Heart right ventricle (tissue), 16 donors: ENCODE measurements at regions not wholly inside any gene's neighbourhood (a gene's known extent, or its start where the extent isn't known, plus 50 kb on each side); places are given as distances from the start of the nearest gene placed in this dataset.
"Not testable (repeated sequence)": the region's sequence is repeated elsewhere in the genome, so short reads cannot be mapped to it uniquely, and the experiment has no call there.

Experiments used
- ATAC-seq, 8 donors: fragments of 200-7000 bp; cut with Tn5 transposase; one replicate each; pipeline ENCODE4 v1.9.1; 2020; ENCODE audit warnings: mild to moderate bottlenecking in 8 of 8, moderate library complexity in 8 of 8, moderate number of reproducible peaks in 1 of 8
- DNase-seq, 2 donors: peaks; one replicate each; pipeline ENCODE4 v3.0.0-alpha.2; 2020
- H3K27ac ChIP-seq, 10 donors: fragments of 200-600 bp; sonication (generic) in 2 of 10; one replicate each; pipeline versions ENCODE4 v1.5.0 to v1.8.0; 2020 to 2022; ENCODE audit warnings: mild to moderate bottlenecking in 3 of 10
- H3K27me3 ChIP-seq, 7 donors: fragments of 200-600 bp; one replicate each; pipeline ENCODE4 v1.8.0; 2021 to 2022; ENCODE audit warnings: mild to moderate bottlenecking in 2 of 7
- H3K36me3 ChIP-seq, 9 donors: fragments of 200-600 bp; sonication (generic) in 1 of 9; one replicate each; pipeline versions ENCODE4 v1.5.0 to v1.8.0; 2020 to 2022; ENCODE audit warnings: mild to moderate bottlenecking in 2 of 9
- H3K4me1 ChIP-seq, 9 donors: fragments of 200-600 bp; sonication (generic) in 1 of 9; one replicate each; pipeline versions ENCODE4 v1.5.0 to v1.8.0; 2020 to 2022; ENCODE audit warnings: mild to moderate bottlenecking in 4 of 9
- H3K4me3 ChIP-seq, 10 donors: fragments of 200-600 bp; sonication (generic) in 2 of 10; one replicate each; pipeline versions ENCODE4 v1.5.0 to v1.8.0; 2020 to 2022; ENCODE audit warnings: mild to moderate bottlenecking in 7 of 10, moderate library complexity in 2 of 10
- H3K9me3 ChIP-seq, 11 donors: fragments of 200-600 bp in 10 of 11; sonication (generic) in 2 of 11; one replicate each; pipeline versions ENCODE4 v1.5.0 to v1.8.0; 2013 to 2022; ENCODE audit warnings: mild to moderate bottlenecking in 2 of 11, control low read depth in 1 of 11, moderate library complexity in 1 of 11
- WGBS, 2 donors: extraction: QIAGEN DNeasy Blood & Tissue Kit; methylation state at CpG; one replicate each; pipeline ENCODE4 v1.1.7; 2013; ENCODE audit warnings: inconsistent platforms in 1 of 2; 5-methylcytosine and 5-hydroxymethylcytosine counted together
- intact Hi-C, 10 donors: fragments of 100-400 bp; cut with DNase I; formaldehyde crosslinking; loops; one replicate each; pipeline versions ENCODE4 v1.11.1 to v1.14.2; 2022
- TF ChIP-seq, protein P1 (sequence below), 9 donors: fragments of 200-600 bp; sonication (generic) in 2 of 9; IDR thresholded peaks; one replicate each; pipeline versions ENCODE4 v1.5.0 to v1.8.0; 2021 to 2022; ENCODE audit warnings: antibody characterized with exemption in 9 of 9, mild to moderate bottlenecking in 5 of 9, moderate library complexity in 1 of 9
- donor health status: Arrhythmogenic right ventricular cardiomyopathy.
- donor health status: ischemic (EF 13 %, LVEDD 7.1; RV severe dilation, severe dysfunction).
- donor health status: healthy with polysubstance abuse.
- donor health status: DM: no; HTN: yes; CAD: no.
- donor health status: DM: no; HTN: no; CAD: no.
- donor health status: ischemic (EF 25% LVEDD 6.9; RV normal size, moderate dysfunction).
- donor health status: ischemic (EF 25% LVEDD 5.7; RV mildly dilated, moderate dysfunction).
- donor health status: healthy.
- donor health status: DM: yes; HTN: yes; CAD: no.
- donor health status: Ischemic cardiomyopathy.
- donor health status: ischemic (EF 35%, LVEDD 5.7; RV mildly dilated, moderate dysfunction).
- donor health status: nonischemic (EF 11% LVEDD 7.7; RV severe dilation, severe dysfunction).
- donor health status: DM: yes; HTN: yes; CAD: no.
- donor health status: PGD.
- donor health status: ischemic (EF 29% LVEDD 5.4; RV normal size, mild dysfunction).
- donor health status: nonischemic (EF 23%, LVEDD 6.1; RV moderate dilation, normal function).

GRCh38 chr1:143748906-143749305 is 222.9 kb downstream of the FAM72C start:
- H3K4me1 ChIP-seq: no peaks in the 10 kb centered on the region
- peaks cover 0 to 14% (median 0%) of the 10 kb centered on the region in 7 donors for H3K27me3 ChIP-seq
- TF ChIP-seq, protein P1, sequence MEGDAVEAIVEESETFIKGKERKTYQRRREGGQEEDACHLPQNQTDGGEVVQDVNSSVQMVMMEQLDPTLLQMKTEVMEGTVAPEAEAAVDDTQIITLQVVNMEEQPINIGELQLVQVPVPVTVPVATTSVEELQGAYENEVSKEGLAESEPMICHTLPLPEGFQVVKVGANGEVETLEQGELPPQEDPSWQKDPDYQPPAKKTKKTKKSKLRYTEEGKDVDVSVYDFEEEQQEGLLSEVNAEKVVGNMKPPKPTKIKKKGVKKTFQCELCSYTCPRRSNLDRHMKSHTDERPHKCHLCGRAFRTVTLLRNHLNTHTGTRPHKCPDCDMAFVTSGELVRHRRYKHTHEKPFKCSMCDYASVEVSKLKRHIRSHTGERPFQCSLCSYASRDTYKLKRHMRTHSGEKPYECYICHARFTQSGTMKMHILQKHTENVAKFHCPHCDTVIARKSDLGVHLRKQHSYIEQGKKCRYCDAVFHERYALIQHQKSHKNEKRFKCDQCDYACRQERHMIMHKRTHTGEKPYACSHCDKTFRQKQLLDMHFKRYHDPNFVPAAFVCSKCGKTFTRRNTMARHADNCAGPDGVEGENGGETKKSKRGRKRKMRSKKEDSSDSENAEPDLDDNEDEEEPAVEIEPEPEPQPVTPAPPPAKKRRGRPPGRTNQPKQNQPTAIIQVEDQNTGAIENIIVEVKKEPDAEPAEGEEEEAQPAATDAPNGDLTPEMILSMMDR (IDR thresholded peaks at IDR 0.05): no peak
- DNase-seq (no peak), ATAC-seq (no peak)
- H3K4me3 ChIP-seq: no peak overlapping the region
- WGBS, 2 donors: 43 to 47% methylated on average over 3 of the region's 3 CpGs
- H3K9me3 ChIP-seq: peaks cover 0 to 10% (median 0%) of the 10 kb centered on the region in 11 donors
- H3K27ac ChIP-seq: no peak overlapping the region
- intact Hi-C loops: no loop called here
- H3K36me3 ChIP-seq: no peaks in the 10 kb centered on the region

DNA sequence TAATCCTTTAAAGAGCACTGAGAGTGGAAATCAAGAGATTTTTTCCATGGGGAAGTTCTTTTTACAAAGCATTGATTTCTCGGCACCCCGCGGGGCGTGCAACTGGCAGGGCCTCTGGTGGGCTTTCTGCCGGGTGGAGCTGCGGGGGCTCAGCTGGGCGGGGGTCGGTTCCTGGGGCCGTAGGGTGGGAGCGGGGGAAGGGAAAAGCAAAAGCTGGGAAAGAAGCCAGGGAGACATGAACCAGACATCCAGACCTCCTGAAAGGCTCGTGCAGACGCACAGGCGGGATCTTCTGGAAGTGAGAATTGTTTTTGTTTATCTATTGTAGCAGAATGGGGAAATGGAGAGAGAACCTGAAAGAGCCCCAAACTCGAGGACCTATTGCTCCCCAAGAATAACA is 235.2 kb downstream of the FAM72C start:
- TF ChIP-seq, protein P1 (IDR thresholded peaks at IDR 0.05): no peak
- Histone ChIP-seq H3K4me1 (no peaks in the 10 kb centered on the region), H3K27me3 (peaks cover 0 to 59% (median 45%) of the 10 kb centered on the region in 7 donors), H3K27ac (no peak overlapping the region), H3K9me3 (no peaks in the 10 kb centered on the region), H3K36me3 (no peaks in the 10 kb centered on the region), H3K4me3 (no peak overlapping the region)
- 2 to 3% methylated on average over 14 of the region's 14 CpGs for WGBS, 2 donors
- no peak for ATAC-seq
- intact Hi-C loops: no loop called here
- DNase-seq: no peak

- Histone ChIP-seq H3K27ac (no peak overlapping the region), H3K27me3 (peaks cover 0 to 65% (median 50%) of the 10 kb centered on the region in 7 donors), H3K4me1 (no peaks in the 10 kb centered on the region), H3K4me3 (peak overlapping the region in 1 of 10 donors; percentile 11), H3K36me3 (no peaks in the 10 kb centered on the region), H3K9me3 (no peaks in the 10 kb centered on the region)
- WGBS, 2 donors: 2 to 4% methylated on average over 36 of the region's 36 CpGs
- TF ChIP-seq, protein P1 (IDR thresholded peaks at IDR 0.05): no peak
- no peak for DNase-seq
- no peak for ATAC-seq
- intact Hi-C loops: no loop called here
Measured at GRCh38 chr1:143735764-143736461, 235.9 kb downstream of the FAM72C start.

DNA sequence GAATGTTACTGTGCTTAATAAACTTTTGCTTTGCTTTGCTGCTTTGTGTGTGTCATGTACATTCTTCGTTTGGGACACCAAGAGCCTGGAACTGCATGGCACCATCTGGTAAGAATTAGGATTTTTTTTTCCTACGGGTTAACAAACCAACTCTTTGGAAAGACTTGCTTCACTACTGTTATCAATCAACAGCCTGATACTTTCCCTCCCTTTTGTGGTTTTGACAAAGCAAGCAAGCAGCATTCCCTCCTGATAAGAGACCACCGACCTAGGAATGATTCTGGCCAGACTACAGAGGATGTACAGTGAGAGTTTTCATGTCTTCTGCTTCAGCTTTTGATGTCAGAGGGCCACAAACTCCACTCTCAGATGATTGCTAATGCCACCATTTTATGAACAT is 237.5 kb downstream of the FAM72C start:
- intact Hi-C loops, DNase-seq, H3K4me3 ChIP-seq, H3K4me1 ChIP-seq, H3K27ac ChIP-seq, H3K9me3 ChIP-seq, H3K36me3 ChIP-seq, ATAC-seq: not testable (repeated sequence)
- H3K27me3 ChIP-seq: peaks cover 0 to 70% (median 54%) of the 10 kb centered on the region in 7 donors
- WGBS, 2 donors: 16 to 25% methylated on average over 3 of the region's 3 CpGs

GRCh38 chr1:143730890-143731289 is 240.9 kb downstream of the FAM72C start:
- intact Hi-C loops, ATAC-seq, H3K4me1 ChIP-seq, H3K9me3 ChIP-seq, H3K27ac ChIP-seq, DNase-seq, H3K36me3 ChIP-seq, H3K4me3 ChIP-seq: not testable (repeated sequence)
- 88 to 91% methylated on average over 6 of the region's 6 CpGs for WGBS, 2 donors
- H3K27me3 ChIP-seq: peaks cover 0 to 75% (median 60%) of the 10 kb centered on the region in 7 donors

DNA sequence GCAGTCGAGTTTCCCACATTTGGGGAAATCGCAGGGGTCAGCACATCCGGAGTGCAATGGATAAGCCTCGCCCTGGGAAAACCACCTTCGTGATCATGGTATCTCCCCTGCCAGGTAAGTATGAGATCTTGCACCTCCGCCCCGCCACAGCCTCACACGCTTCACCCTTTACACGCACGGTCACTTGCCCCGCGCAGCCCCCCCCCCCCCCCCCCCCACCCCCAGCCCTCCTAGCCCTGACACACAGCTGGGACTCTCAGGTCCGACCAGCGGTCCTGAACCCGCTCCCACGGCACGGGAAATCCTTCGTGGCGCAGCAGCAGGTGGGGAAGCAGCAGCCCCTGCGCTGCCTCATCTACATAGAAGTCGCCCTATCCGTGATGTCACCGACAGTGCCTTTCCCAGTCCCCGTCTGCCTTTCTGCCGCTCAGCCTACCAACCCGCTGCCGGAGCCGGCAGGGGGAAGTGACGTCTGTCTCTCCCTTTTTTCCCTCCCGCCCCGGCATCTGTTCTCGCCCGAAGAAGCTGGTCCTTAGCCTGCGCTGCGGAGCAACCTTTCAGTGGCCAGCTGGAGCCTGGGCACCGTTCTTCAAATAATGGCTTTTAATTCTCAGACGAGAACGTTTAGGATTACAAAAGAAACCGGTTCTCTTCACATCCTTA is 242.2 kb downstream of the FAM72C start:
- intact Hi-C loops, H3K27ac ChIP-seq, H3K4me1 ChIP-seq, DNase-seq, H3K9me3 ChIP-seq, H3K36me3 ChIP-seq: not testable (repeated sequence)
- WGBS, 2 donors: 2% methylated on average over 18 to 20 of the region's 39 CpGs
- peaks cover 0 to 74% (median 56%) of the 10 kb centered on the region in 7 donors for H3K27me3 ChIP-seq
- peak overlapping the region in 2 of 10 donors; percentile 19 to 22 for H3K4me3 ChIP-seq
- peak; percentile 84 to 98 (median 94) for ATAC-seq

- H3K4me1 ChIP-seq, H3K4me3 ChIP-seq, intact Hi-C loops, H3K27ac ChIP-seq, H3K9me3 ChIP-seq, DNase-seq, H3K36me3 ChIP-seq: not testable (repeated sequence)
- peak; percentile 78 to 90 (median 84) for ATAC-seq
- WGBS, 2 donors: 2 to 3% methylated on average over 7 of the region's 31 CpGs
- peaks cover 0 to 74% (median 56%) of the 10 kb centered on the region in 7 donors for H3K27me3 ChIP-seq
Measured at GRCh38 chr1:143728802-143729448, 242.9 kb downstream of the FAM72C start.
